ENCODE measurements at regions not wholly inside any gene's neighbourhood (a gene's known extent, or its start where the extent isn't known, plus 50 kb on each side); places are given as distances from the start of the nearest gene placed in this dataset.

DNA sequence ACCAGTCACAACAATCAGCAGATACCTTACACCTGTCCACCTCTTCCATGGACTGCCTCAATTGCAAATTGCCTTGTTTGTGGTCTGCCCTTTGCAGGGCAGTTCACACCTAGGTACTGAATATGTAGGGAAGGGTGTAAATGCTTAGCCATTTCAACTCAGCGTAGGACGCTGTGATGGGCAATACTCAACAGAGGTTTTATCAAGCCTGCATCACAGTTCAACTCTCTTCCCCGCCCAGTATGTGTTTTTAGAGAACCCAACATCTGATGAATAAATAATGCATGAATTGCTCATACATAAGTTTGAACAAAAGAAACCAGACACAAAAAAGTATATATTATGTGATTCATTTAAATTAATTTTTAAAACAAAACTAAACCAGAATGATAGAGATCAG lies 124.4 kb downstream of the P2RY1 start:
- no peak for ATAC-seq

DNA sequence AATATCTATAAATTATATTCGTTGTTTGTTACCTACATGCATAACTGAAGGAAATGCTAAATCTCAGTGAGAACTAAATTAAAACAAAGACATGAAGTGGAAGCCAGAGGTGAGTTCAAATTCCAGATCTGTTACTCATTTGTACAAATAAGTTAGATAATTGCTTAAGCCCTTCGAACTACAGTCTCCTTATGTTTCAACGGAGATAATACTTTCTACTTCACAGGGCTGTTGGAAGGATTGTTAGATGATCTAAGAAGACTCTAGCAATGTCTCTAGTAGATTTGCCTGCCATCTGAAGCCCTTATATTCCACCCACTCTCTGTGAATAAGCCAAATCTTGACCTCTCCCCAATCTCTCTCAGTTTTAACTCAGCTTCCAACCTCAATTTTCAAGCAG lies 125.8 kb downstream of the P2RY1 start:
- peak; percentile 34 for ATAC-seq

DNA sequence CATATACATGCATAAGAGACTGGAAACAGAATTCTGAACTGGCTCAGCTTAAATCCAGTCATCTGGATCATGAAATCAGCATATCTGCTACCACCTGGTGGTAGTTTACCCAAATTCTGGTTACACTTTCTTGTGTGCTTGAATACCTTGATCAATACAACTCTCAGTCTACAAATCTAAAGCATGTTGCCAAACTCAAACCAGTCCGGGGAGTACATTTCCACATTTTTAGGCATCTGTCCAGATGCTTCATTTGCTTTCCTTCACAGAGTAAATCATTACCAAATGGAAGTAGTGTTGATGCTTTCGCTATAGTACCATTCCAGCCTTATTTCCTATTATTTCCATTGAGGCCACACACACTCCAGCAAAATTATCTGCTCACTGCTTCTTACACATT lies 126.4 kb downstream of the P2RY1 start:
- peak; percentile 75 for ATAC-seq

DNA sequence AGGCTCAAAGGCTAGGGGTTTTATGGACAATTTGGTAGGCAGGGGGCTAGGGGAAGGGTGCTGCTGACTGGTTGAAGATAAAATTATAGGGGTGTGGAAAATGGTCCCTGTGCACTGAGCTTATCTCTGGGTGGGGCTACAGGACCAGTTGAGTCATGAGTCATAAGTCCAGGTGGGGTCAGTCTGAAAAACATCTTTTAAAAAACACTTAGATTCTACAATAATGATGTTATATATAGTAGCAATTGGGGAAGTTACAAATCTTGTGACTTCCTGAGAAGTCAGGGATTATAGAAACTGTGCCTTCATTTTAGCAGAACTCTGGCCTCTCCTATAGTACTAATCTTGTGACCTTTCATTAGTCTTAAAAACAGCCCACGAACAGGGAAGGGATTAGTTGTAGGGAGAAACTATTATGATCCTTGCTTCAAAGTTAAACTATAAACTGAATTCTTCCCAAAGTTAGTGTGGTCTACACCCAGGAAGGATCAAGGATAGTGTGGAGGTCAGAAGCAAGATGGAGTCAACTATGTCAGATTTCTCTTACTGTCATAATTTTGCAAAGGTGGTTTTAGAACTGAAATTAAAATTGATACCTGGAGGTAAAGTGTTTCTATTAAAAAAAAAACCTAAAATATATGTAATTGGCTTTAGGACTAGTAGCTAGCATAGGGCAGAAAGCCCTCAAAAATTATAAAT lies 130.1 kb downstream of the P2RY1 start:
- no peak for ATAC-seq

DNA sequence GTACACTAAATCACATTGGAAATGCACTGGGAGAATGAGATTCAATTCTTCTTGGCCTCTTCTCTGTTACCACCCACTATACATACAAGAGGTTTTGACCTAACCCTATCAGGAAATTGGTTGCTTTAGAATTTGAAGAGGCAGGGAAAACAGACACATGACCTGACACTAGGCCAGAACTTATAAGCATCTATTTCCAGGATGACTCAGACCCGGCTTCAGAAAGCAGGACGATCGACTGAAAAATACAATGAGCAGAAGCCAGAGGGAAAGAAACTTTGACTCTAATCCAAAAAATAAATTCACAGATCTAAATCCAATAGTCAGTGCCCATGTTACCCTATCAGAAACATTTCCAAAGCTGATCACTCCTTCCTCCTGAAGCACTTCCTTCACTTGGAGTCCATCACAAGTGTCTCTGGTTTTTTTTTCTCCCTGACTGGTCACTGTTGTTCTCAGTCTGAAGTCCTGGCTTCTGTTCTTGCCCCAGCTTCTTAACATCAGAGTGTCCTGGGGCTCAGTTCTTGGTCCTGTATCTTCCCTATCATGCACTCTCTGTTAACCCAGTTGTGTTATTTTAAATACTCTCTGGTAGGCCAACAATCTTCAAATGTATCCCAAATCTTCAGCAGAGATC lies 133.6 kb downstream of the P2RY1 start:
- ATAC-seq, result peak; percentile 71

DNA sequence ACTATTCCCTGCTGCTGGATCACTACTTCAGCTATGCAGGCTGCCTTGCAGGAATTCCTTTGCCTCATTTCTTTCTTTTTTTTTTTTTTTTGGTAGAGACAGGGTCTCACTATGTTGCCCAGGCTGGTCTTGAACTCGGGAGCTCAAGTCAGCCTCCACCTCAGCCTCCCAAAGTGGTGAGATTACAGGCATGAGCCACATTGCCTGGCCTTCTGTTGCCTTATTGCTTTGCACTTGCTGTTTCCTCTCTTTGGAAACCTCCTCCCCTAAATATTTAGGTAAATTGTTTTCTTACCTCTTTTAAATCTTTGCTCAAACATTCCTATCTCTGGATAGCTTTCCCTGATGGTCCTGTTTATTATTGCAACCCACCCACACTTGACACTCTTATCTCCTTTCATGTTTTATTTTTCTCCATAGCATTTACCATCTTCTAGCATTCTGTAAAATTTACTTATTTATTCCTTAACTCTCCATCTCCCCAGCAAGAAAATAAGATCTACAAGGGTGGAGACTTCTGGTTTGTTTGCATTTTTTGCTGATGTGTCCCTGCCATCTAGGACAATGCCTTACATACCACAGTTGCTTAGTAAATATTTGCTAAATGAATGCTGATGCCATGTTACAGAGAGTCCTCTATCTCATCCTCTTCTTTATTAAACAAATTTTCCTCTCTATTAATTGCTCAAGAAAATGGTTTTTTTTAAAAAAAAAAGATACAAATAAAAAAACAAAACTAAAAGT lies 134.8 kb downstream of the P2RY1 start:
- peak; percentile 79 for ATAC-seq

DNA sequence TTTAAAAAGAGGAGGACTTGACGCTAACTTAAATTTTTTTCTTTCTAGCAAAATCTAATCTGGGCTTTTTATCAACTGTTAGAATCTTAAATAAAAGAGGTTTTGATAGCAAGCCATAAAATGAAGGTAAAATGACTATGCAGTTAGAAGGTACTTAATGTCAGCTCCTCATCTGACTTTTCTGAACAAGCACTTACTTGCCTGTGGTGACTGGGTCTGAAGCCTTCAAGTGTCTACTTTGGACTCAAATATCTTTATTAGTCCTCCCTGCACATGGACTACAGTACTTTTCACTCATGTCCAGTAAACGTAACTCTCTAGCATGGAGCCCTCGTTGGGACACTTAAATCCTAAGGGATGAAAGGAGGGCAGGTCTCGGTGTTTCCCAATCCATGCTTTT lies 135.9 kb downstream of the P2RY1 start:
- ATAC-seq, result peak; percentile 34

DNA sequence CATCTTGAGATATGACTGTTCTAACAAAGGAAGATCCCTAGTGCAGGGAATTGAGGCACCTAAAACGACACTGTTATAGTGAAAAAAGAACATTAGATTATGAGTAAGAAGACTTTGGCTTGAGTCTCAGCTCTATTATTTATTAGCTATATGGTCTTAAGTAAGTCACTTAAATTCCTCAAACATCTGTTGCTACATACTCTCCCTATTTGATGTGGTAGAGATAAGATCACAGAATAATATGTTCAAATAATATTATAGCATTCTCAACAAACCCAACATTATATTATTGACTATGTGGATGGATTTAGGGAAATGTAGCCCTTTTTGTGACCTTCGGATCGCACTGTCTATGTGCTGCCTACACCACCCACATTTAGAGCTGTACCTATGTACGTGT lies 136.9 kb downstream of the P2RY1 start:
- ATAC-seq, result no peak

DNA sequence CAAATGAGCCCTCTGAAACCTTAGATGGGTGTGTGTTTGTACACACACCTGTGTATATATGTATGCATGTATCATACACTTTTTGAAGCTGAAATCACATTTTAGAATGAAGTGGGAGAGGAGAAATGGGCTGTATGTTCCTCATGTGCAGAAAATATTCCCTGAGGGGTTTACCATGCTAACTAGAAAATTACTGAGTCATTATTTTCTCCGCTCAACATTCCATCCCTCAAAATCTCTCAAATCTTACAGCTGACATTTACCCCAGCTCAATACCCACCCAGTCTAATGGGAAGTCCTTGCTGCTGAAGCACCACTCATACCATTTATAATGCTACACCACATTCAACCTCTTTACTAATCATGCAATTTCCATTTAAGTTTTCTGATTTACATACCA lies 138.6 kb downstream of the P2RY1 start:
- ATAC-seq, result no peak

DNA sequence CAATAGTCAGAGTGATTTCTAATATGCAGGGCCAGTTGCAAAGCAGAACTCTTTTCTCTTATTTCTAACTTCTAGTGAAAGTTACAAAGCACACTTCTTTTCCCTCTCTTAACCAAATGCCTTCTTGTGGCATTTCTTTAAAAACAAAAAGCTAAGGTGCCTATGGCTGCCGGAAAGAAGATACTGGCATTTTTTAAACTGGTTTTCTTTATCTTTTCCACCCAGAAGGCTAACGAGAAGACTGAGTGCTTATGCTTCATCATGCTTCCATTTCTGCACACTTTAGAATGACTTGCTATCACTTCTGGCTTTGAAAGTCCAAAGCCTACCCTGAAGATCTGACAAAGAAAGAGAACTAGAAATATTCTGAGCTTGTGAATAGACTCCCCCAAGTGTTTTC lies 141.3 kb downstream of the P2RY1 start:
- no peak for ATAC-seq

DNA sequence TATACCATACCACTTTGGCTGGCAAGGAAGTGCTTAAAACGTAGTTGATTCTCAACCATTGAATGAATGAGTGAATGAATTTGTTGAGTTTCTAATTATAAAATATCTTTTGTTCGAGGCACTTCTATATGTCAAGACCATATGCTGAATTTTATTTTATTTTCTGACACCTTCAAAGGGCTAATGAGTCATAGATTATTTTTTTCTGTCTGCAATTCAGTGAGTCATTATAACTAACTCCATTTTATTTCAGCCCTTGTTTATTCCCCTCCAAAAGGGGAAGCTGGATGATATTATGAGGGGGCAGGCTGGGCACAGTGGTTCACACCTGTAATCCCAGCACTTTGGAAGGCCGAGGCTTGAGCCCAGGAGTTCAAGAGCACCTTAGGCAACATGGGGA lies 142.4 kb downstream of the P2RY1 start:
- no peak for ATAC-seq

DNA sequence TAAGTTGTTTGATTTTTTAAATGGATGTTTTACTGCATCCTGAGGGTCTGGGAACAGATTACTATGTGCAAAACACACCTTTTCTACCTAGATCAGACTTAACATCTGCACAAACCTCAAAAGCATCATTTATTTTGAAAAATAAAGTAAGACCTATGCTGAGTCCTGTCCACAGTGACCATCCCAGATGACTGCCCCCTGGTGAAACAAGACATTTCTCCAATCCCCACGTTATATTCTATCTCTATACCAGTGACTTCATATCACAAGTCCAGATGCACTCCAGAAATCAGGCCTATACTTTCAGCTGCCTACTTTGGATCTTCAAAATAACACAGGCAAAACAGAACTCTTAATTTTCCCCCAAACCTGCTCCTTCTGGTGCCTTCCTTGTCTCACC lies 143.2 kb downstream of the P2RY1 start:
- no peak for ATAC-seq

DNA sequence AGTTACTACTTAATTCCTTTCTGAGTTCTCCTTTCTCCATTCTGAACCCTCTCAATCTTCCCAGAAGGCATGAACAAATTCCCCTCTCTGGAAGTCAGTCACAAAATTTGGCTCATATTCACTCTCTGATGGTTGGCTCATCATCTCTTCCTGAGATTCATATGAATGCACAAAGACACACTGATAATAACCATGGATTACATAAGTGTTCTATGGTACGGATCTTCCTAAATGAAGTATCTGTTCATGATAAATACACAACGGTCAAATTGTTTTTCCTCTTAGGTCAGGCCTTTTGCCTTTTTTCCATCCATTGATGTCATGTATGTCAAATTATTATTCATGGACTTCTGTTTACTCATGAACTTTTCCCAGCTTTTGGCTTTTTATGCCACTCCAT lies 162.6 kb downstream of the P2RY1 start:
- no peak for ATAC-seq

DNA sequence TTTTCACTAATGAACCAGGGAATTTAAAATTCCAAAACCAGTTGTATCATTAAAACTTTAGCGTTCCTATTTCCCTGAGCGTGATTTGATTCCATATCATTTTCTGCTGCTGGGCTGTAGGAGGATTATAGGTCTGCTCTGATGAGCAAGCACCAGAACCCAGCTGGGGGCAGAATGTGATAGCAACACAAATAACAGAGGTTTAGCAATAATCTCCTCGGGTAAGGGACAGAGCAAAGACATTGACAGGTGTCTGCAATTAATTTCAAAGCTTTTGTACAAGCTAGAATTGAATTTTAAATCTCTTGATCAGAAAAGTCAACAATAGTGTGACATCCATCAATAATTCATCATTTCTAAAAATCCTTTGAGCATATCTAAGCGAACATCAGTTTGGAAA lies 163.4 kb upstream of the RAP2B start:
- ATAC-seq, result no peak

DNA sequence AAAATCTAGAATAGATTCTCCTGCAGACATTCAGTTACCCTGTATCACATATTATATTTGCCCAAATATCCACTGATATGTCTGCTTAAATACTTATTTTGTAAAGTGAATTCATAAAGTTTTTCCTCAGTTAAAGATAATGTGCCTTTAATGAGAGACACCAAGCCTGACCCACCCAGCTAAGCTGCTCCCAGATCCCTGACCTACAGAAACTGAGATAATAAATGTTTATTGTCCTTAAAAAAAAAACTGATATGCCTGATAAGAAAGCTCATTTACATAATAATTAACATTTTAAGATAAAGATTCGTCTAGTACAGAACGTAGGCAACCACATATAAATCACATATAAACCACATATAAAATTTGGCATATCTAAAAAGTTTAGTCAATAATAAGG lies 161.7 kb upstream of the RAP2B start:
- ATAC-seq, result no peak

DNA sequence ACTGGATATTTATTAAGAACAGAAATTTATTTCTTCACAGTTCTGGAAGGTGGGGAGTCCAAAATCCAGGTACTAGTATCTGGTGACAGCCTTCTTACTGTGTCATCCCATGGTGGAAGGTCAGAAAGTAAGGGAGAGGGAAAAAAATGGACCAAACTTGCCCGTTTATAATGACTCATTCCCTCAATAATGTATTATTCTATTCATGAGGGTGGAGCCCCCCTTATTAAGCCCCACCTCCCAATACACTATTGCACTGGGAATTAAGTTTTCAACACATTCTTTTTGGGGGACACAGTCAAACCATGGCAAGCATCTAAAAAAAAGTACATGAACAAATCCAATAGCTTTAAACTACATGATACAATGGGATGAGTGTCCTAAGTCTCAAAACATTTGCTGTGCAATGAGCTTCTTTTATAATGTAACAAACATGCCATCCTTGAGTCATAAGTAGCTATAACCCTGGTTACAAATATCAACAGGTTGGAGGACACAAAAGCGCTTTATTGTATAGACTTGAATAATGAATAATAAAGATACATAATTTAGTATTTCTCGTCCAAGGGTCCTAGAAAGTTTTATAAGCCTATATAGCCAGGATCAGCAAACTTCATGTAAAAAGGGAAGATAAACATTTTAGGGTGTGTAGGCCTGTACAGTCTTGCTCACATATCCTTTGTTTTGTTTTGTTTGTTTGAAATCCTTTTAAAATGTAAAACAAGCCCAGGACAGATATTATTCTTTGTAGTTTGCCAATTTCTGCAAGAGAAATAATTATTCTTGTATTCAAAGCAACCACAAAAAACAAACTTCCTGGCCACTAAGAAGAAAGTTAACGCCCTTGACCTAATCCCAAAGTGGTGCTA lies 160.6 kb upstream of the RAP2B start:
- ATAC-seq, result peak; percentile 64

DNA sequence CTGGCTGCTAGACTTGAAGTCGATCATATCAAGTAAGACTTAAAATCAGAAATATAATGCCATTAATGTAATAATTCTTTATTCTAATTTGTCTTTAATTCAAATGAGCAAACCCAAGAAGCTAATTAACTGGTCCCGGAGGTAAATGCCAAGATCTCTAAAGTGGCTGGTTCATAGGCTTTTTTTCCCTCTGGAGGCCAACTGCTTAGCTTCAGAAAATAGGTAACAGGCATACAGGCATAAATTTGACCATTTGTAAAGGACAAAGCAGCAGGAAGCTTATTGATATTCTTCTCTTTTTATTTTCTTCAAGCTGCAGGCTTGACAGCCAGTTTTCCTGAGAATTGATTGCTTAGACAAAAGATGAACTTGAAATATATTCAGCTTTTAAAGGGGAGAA lies 158.6 kb upstream of the RAP2B start:
- no peak for ATAC-seq

DNA sequence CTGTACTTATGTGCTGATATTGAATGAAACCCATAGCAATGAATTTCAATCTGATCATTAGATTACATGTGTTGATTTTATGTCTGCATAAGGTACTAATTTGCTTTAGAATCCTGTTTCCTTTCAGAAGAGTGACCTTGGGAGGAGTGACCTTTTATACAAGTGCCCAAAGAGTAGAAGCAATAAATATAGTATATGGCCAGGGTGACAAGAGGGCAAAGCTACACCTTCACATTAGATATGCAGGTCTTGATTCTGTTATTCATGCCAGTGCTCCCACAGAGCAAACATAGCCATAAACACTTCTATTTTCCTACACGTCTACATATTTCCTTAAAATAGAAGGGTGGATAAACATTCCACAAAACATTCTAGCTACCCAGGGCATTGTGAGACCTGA lies 158.2 kb upstream of the RAP2B start:
- ATAC-seq, result no peak

DNA sequence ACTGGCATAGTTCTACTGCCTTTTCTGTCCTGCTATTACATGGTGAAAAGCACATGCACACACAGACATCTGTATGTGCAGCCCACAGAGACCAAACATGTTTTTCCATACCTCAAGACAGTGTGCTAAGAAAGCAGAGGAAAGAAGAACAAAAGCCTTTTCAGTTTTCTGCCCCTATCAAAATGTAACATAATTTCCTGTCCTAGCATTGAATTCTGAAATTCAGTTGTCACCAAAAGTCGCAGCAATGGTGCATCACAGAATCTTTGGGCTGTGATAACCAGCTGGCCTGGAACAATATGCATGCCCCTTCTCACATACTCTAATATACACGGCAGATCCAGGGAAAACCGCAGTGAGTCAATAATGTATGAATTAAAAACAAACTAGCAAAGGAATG lies 153.8 kb upstream of the RAP2B start:
- ATAC-seq, result no peak

DNA sequence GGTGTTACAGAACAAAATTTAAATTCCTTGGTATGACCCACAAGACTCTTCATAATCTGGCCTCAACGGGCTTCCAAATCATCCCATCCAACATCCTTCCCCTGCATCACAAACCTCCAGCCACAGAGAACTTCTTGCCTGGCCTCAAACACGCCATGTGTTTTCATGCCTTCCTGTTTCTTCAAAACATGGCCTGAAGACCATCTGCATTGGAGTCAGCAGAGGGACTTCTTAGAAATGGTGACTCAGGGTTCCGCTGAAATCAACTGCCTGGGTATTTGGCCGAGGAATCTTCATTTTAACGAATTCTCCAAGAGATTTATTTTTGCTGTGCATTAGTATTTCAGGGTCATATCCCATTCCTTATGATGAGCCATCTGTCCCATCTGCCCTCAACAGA lies 138.1 kb upstream of the RAP2B start:
- ATAC-seq, result no peak

DNA sequence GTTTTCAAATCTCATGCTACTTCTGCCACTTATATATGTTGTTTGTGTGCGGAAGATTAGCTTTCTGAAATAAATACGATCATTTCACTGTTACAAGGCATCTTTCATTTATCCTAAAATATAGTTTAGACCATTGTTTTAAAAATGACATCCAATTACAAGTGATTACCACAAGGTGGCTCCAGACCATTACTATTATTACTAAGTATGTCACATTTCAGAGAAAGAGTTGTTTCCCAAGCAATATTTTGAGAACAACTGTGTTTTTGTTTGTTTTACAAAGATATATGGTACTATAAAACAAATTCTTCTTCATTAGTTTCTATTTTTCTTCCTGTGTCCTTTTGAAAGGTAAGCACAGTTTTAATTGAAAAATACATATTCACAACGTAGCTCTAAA lies 136.0 kb upstream of the RAP2B start:
- no peak for ATAC-seq

DNA sequence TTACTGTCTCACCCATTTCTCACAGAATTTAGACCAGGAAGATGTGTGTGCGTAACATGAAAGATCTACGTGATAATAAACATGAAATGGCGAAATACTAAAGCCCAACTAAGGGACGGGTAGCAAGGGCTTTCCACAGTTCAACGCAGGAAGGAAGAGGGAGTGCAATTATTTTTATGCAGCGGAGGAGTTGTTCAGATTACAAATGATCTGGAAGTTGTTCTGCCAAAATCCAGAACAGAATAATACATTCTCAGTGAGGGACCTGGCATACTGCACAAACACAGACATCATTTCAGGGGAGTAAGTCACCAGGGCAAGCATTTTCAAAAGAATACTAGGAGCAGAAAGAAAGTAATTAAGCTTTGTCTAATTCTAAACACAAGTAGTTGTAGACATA lies 133.6 kb upstream of the RAP2B start:
- ATAC-seq, result no peak

DNA sequence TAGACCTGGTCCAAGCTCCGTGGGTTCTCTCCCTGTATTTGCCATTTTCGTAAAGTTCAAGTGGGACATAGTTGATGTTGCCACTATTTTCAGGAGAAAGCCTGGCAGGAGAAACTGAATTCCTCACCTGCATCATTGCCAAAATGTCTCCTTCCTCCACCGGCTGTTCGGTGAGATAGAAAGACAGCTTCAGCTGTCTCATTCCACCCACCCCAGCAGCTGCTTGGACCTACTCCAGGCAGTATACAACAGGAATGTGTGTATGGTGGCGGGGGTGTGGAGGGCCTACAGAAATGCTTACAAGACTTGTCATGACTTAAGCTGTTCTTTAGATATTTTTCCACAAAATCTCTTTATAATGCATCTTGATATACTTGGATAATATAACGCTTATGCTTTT lies 132.7 kb upstream of the RAP2B start:
- no peak for ATAC-seq
